HG02763 (cell line): ENCODE measurements at regions not wholly inside any gene's neighbourhood (a gene's known extent, or its start where the extent isn't known, plus 50 kb on each side); places are given as distances from the start of the nearest gene placed in this dataset.

Experiments
- ATAC-seq: cut with Tn5 transposase; IDR thresholded peaks from one replicate; pipeline ENCODE4 v1.9.1; 2021; ENCODE audit warnings: mild to moderate bottlenecking, moderate library complexity; ENCODE audit not compliant: unreplicated experiment

GRCh38 chr12:93127582-93128331 lies 198.7 kb upstream of the EEA1 start:
- ATAC-seq, result no peak

GRCh38 chr12:93128332-93128707 lies 199.2 kb upstream of the EEA1 start:
- ATAC-seq, result no peak

- ATAC-seq, result no peak
Measured at GRCh38 chr12:93130366-93131054, 201.4 kb upstream of the EEA1 start.

GRCh38 chr12:93133361-93133760 lies 204.3 kb upstream of the EEA1 start:
- ATAC-seq, result no peak

GRCh38 chr12:93134175-93134890 lies 205.2 kb upstream of the EEA1 start:
- no peak for ATAC-seq

- no peak for ATAC-seq
Measured at GRCh38 chr12:93134893-93135285, 205.8 kb upstream of the EEA1 start.

- no peak for ATAC-seq
Measured at GRCh38 chr12:93135286-93136239, 206.5 kb upstream of the EEA1 start.

- no peak for ATAC-seq
Measured at GRCh38 chr12:93136253-93137055, 207.4 kb upstream of the EEA1 start.

- peak; percentile 34 for ATAC-seq
Measured at GRCh38 chr12:93137656-93138612, 208.8 kb upstream of the EEA1 start.

GRCh38 chr12:93139028-93139665 lies 210.1 kb upstream of the EEA1 start:
- ATAC-seq, result peak; percentile 56

GRCh38 chr12:93140325-93140724 lies 211.2 kb upstream of the EEA1 start:
- ATAC-seq, result no peak

- ATAC-seq, result no peak
Measured at GRCh38 chr12:93140801-93141200, 211.7 kb upstream of the EEA1 start.

GRCh38 chr12:93142881-93143280 lies 213.8 kb upstream of the EEA1 start:
- no peak for ATAC-seq

- no peak for ATAC-seq
Measured at GRCh38 chr12:93144109-93144508, 215.0 kb upstream of the EEA1 start.

GRCh38 chr12:93145086-93145485 lies 216.0 kb upstream of the EEA1 start:
- ATAC-seq, result no peak

- ATAC-seq, result no peak
Measured at GRCh38 chr12:93146263-93146939, 217.3 kb upstream of the EEA1 start.

GRCh38 chr12:93146970-93147369 lies 217.9 kb upstream of the EEA1 start:
- no peak for ATAC-seq

- ATAC-seq, result no peak
Measured at GRCh38 chr12:93148412-93148811, 219.3 kb upstream of the EEA1 start.
